ENCODE measurements at regions not wholly inside any gene's neighbourhood (a gene's known extent, or its start where the extent isn't known, plus 50 kb on each side); places are given as distances from the start of the nearest gene placed in this dataset.

- TF ChIP-seq EZH2phosphoT487 (conservative IDR thresholded peaks at IDR 0.05; ENCODE audit: low read length) (no peak), CTCF (IDR thresholded peaks at IDR 0.05; ENCODE audit: insufficient read depth, low read length, poor library complexity, severe bottlenecking) (no peak)
Measured at GRCh38 chr12:127745469-127746212, 521.3 kb upstream of the TMEM132C start.
